ENCODE measurements at regions not wholly inside any gene's neighbourhood (a gene's known extent, or its start where the extent isn't known, plus 50 kb on each side); places are given as distances from the start of the nearest gene placed in this dataset.

DNA sequence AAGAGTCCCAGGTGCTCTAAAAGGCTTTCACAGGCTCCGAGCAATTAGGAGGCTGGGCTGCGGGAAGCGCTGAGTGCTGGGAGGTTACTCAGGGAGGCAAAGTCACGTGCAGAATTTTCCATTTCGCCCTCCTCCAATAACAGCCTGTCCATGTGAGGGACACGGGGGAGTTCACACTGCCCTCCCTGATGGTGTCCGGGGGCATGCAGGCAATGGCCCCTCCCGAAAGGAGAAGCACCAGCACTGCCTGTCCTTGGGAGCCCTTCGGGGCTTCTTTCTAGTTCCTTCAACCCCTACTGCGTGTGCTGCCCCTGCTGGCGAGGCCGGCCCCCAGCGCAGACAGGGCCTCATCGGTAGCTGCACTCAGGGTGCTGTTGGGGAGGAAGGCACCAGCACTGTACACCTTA lies 63.1 kb upstream of the HPCAL1 start:
- TF ChIP-seq, protein P1, sequence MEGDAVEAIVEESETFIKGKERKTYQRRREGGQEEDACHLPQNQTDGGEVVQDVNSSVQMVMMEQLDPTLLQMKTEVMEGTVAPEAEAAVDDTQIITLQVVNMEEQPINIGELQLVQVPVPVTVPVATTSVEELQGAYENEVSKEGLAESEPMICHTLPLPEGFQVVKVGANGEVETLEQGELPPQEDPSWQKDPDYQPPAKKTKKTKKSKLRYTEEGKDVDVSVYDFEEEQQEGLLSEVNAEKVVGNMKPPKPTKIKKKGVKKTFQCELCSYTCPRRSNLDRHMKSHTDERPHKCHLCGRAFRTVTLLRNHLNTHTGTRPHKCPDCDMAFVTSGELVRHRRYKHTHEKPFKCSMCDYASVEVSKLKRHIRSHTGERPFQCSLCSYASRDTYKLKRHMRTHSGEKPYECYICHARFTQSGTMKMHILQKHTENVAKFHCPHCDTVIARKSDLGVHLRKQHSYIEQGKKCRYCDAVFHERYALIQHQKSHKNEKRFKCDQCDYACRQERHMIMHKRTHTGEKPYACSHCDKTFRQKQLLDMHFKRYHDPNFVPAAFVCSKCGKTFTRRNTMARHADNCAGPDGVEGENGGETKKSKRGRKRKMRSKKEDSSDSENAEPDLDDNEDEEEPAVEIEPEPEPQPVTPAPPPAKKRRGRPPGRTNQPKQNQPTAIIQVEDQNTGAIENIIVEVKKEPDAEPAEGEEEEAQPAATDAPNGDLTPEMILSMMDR (IDR thresholded peaks at IDR 0.05; ENCODE audit: low read depth, low read length, missing input control), result no peak
- no peak for TF ChIP-seq SP1 (IDR thresholded peaks at IDR 0.05)
- no peak for TF ChIP-seq RXRA (IDR thresholded peaks at IDR 0.05)
- TF ChIP-seq EGR1 (IDR thresholded peaks at IDR 0.05; ENCODE audit: low read depth in 2 of 2), result no peak
- TF ChIP-seq NR2F2 (IDR thresholded peaks at IDR 0.05), result no peak

Measured in liver (tissue), 3 donors.